ENCODE measurements at regions not wholly inside any gene's neighbourhood (a gene's known extent, or its start where the extent isn't known, plus 50 kb on each side); places are given as distances from the start of the nearest gene placed in this dataset.
"Not testable (repeated sequence)": the region's sequence is repeated elsewhere in the genome, so short reads cannot be mapped to it uniquely, and the experiment has no call there.

GRCh38 chr15:62413786-62414185 lies 248.7 kb upstream of the C2CD4B start:
- no peak for DNase-seq

- no peak for DNase-seq
Observed at GRCh38 chr15:62415498-62415897, 250.4 kb upstream of the C2CD4B start.

- no peak for DNase-seq
Observed at GRCh38 chr15:62416526-62416925, 251.4 kb upstream of the C2CD4B start.

GRCh38 chr15:62417439-62417838 lies 252.4 kb upstream of the C2CD4B start:
- DNase-seq = no peak

GRCh38 chr15:62418496-62418895 lies 253.4 kb upstream of the C2CD4B start:
- DNase-seq = not testable (repeated sequence)

- no peak for DNase-seq
Observed at GRCh38 chr15:62419192-62419591, 254.1 kb upstream of the C2CD4B start.

GRCh38 chr15:62420371-62420770 lies 255.3 kb upstream of the C2CD4B start:
- DNase-seq = not testable (repeated sequence)

GRCh38 chr15:62421289-62421688 lies 256.2 kb upstream of the C2CD4B start:
- no peak for DNase-seq

GRCh38 chr15:62426387-62426956 lies 261.4 kb upstream of the C2CD4B start:
- no peak for DNase-seq

- DNase-seq = no peak
Observed at GRCh38 chr15:62428259-62428658, 263.2 kb upstream of the C2CD4B start.

- DNase-seq = no peak
Observed at GRCh38 chr15:62428851-62429598, 263.9 kb upstream of the C2CD4B start.

- no peak for DNase-seq
Observed at GRCh38 chr15:62430056-62430455, 265.0 kb upstream of the C2CD4B start.

- no peak for DNase-seq
Observed at GRCh38 chr15:62430552-62430951, 265.5 kb upstream of the C2CD4B start.

GRCh38 chr15:62431008-62431797 lies 266.1 kb upstream of the C2CD4B start:
- no peak for DNase-seq

- DNase-seq = no peak
Observed at GRCh38 chr15:62431817-62432216, 266.7 kb upstream of the C2CD4B start.

- DNase-seq = no peak
Observed at GRCh38 chr15:62432702-62433398, 267.8 kb upstream of the C2CD4B start.

- DNase-seq = no peak
Observed at GRCh38 chr15:62436235-62436634, 271.1 kb upstream of the C2CD4B start.

GRCh38 chr15:62437753-62438152 lies 272.7 kb upstream of the C2CD4B start:
- DNase-seq = no peak

- DNase-seq = no peak
Observed at GRCh38 chr15:62439543-62440016, 274.5 kb upstream of the C2CD4B start.

GRCh38 chr15:62440362-62441105 lies 275.4 kb upstream of the C2CD4B start:
- DNase-seq = no peak

- peak; percentile 18 for DNase-seq
Observed at GRCh38 chr15:62444104-62445022, 279.3 kb upstream of the C2CD4B start.

Measured in stimulated activated CD4-positive, alpha-beta T cell treated with anti-CD3 and anti-CD28 coated beads, Interleukin-1b, Interleukin-23, amount 100 ng/mL, for 48 hours (primary cell).